Upper lobe of right lung (tissue), 1 donor: ENCODE measurements at regions not wholly inside any gene's neighbourhood (a gene's known extent, or its start where the extent isn't known, plus 50 kb on each side); places are given as distances from the start of the nearest gene placed in this dataset.

Experiments used
- ATAC-seq: fragments of 200-7000 bp; cut with Tn5 transposase; one replicate; pipeline ENCODE4 v1.9.1; 2020; ENCODE audit warnings: mild to moderate bottlenecking, moderate library complexity
- DNase-seq: peaks from one replicate; pipeline ENCODE4 v3.0.0-alpha.2; 2020
- H3K27ac ChIP-seq: fragments of 200-600 bp; one replicate; pipeline ENCODE4 v1.8.0; 2022
- H3K27me3 ChIP-seq: fragments of 200-600 bp; one replicate; pipeline ENCODE4 v1.8.0; 2022; ENCODE audit warnings: mild to moderate bottlenecking
- H3K36me3 ChIP-seq: fragments of 200-600 bp; one replicate; pipeline ENCODE4 v1.8.0; 2022
- H3K4me1 ChIP-seq: fragments of 200-600 bp; one replicate; pipeline ENCODE4 v1.8.0; 2022
- H3K4me3 ChIP-seq: fragments of 200-600 bp; one replicate; pipeline ENCODE4 v1.8.0; 2022; ENCODE audit warnings: mild to moderate bottlenecking
- H3K9me3 ChIP-seq: fragments of 200-600 bp; one replicate; pipeline ENCODE4 v1.8.0; 2022
- CTCF ChIP-seq: fragments of 200-600 bp; IDR thresholded peaks from one replicate; pipeline ENCODE4 v1.8.0; 2022; ENCODE audit warnings: antibody characterized with exemption
- intact Hi-C: fragments of 100-400 bp; cut with DNase I; formaldehyde crosslinking; loops from one replicate; pipeline ENCODE4 v1.11.0; 2022
- donor health status: DM: no; HTN: yes; CAD: no; lungs with severe emphysema.

- Histone ChIP-seq H3K4me1 (no peaks in the 10 kb centered on the region), H3K27me3 (no peaks in the 10 kb centered on the region), H3K4me3 (no peak overlapping the region), H3K9me3 (no peaks in the 10 kb centered on the region), H3K27ac (no peak overlapping the region), H3K36me3 (no peaks in the 10 kb centered on the region)
- intact Hi-C loops: no loop called here
- ATAC-seq: no peak
- DNase-seq: no peak
- TF ChIP-seq CTCF: no peak
Measured at GRCh38 chr5:40416588-40416987, 263.1 kb upstream of the PTGER4 start.

GRCh38 chr5:40416098-40416497 lies 263.6 kb upstream of the PTGER4 start:
- TF ChIP-seq CTCF: no peak
- no peak for ATAC-seq

GRCh38 chr5:40414922-40415321 lies 264.8 kb upstream of the PTGER4 start:
- Histone ChIP-seq H3K9me3 (no peaks in the 10 kb centered on the region), H3K4me1 (peaks cover 12% of the 10 kb centered on the region), H3K36me3 (no peaks in the 10 kb centered on the region), H3K4me3 (no peak overlapping the region), H3K27ac (no peak overlapping the region), H3K27me3 (no peaks in the 10 kb centered on the region)
- no peak for ATAC-seq
- TF ChIP-seq CTCF: no peak
- DNase-seq: no peak
- intact Hi-C loops: no loop called here

More at GRCh38 chr5:40416098-40416497, 263.6 kb upstream of the PTGER4 start:
- H3K4me1 ChIP-seq: peaks cover 4% of the 10 kb centered on the region
- H3K4me3 ChIP-seq: no peak overlapping the region
- no peaks in the 10 kb centered on the region for H3K27me3 ChIP-seq
- H3K9me3 ChIP-seq: no peaks in the 10 kb centered on the region
- no peaks in the 10 kb centered on the region for H3K36me3 ChIP-seq
- intact Hi-C loops: no loop called here
- no peak overlapping the region for H3K27ac ChIP-seq
- DNase-seq: no peak

GRCh38 chr5:40413743-40414142 lies 266.0 kb upstream of the PTGER4 start:
- TF ChIP-seq CTCF: no peak
- Histone ChIP-seq H3K9me3 (no peaks in the 10 kb centered on the region), H3K4me1 (peaks cover 12% of the 10 kb centered on the region), H3K27ac (no peak overlapping the region), H3K36me3 (no peaks in the 10 kb centered on the region), H3K4me3 (no peak overlapping the region), H3K27me3 (no peaks in the 10 kb centered on the region)
- intact Hi-C loops: no loop called here
- ATAC-seq (no peak), DNase-seq (no peak)

- TF ChIP-seq CTCF: no peak
- no peaks in the 10 kb centered on the region for H3K9me3 ChIP-seq
- no peak overlapping the region for H3K27ac ChIP-seq
- no peak for ATAC-seq
- H3K4me1 ChIP-seq: peaks cover 12% of the 10 kb centered on the region
- no peaks in the 10 kb centered on the region for H3K36me3 ChIP-seq
- no peak for DNase-seq
- no peaks in the 10 kb centered on the region for H3K27me3 ChIP-seq
- intact Hi-C loops: no loop called here
- no peak overlapping the region for H3K4me3 ChIP-seq
Measured at GRCh38 chr5:40412771-40413170, 266.9 kb upstream of the PTGER4 start.

- H3K27me3 ChIP-seq: no peaks in the 10 kb centered on the region
- peaks cover 25% of the 10 kb centered on the region for H3K4me1 ChIP-seq
- TF ChIP-seq CTCF: no peak
- no peaks in the 10 kb centered on the region for H3K36me3 ChIP-seq
- H3K9me3 ChIP-seq: no peaks in the 10 kb centered on the region
- ATAC-seq (peak; percentile 68), DNase-seq (no peak)
- H3K4me3 ChIP-seq: no peak overlapping the region
- peak overlapping the region; percentile 70 for H3K27ac ChIP-seq
- intact Hi-C loops: no loop called here
Measured at GRCh38 chr5:40410964-40411635, 268.6 kb upstream of the PTGER4 start.
